ENCODE measurements at regions not wholly inside any gene's neighbourhood (a gene's known extent, or its start where the extent isn't known, plus 50 kb on each side); places are given as distances from the start of the nearest gene placed in this dataset.

- H3K4me3 ChIP-seq (ENCODE audit: low read depth, low read length): no peak overlapping the region
- ChIA-PET POLR2A (no interaction called here), CTCF (interaction anchor here (1.2 kb wide), 1 partner anchor 10 kb away, joined by 3 read pairs; no protein-coding TSS in a partner anchor)
- no peak for TF ChIP-seq CTCF (IDR thresholded peaks at IDR 0.05; ENCODE audit: insufficient read depth, low read depth, low read length)
- no peak for DNase-seq (ENCODE audit: low read depth)
- no peaks in the 10 kb centered on the region for H3K27me3 ChIP-seq (ENCODE audit: control insufficient read depth, insufficient read depth, low read length)
- no peaks in the 10 kb centered on the region for H3K36me3 ChIP-seq (ENCODE audit: control insufficient read depth, insufficient read depth, low read length)
Measured at GRCh38 chr6:20312606-20313005, 89.1 kb upstream of the E2F3 start.

GRCh38 chr6:20313051-20313450 lies 88.6 kb upstream of the E2F3 start:
- Histone ChIP-seq H3K36me3 (ENCODE audit: control insufficient read depth, insufficient read depth, low read length) (no peaks in the 10 kb centered on the region), H3K27me3 (ENCODE audit: control insufficient read depth, insufficient read depth, low read length) (no peaks in the 10 kb centered on the region), H3K4me3 (ENCODE audit: low read depth, low read length) (no peak overlapping the region)
- ChIA-PET CTCF (no interaction called here), POLR2A (no interaction called here)
- no peak for DNase-seq (ENCODE audit: low read depth)
- TF ChIP-seq CTCF (IDR thresholded peaks at IDR 0.05; ENCODE audit: insufficient read depth, low read depth, low read length): no peak

DNA sequence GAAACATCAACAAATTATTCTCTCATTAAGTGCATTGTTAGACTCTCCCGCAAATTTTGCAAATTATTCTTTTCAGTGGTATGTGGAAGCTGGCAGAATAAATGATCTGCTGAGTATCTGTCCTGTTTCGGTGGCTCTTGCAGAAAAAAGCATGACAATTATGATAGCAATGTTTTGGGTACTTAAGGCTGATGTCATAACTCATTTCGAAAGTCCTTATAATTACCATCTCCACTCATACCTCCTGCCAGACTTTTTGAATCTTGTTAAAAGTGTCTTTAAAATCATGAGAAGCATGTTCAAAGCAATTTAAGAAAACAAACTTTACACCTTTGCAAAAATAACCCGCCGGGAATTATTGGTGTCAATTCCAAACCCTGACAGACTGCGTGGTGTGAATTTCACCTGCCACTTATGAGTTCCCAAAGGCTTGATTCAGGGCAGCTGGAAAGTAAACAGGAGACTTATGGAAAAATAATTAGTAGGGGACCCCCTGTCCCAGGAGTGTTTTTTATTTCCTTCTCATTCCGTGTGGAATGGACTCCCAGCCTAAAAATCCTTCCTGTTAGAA lies 87.6 kb upstream of the E2F3 start:
- Histone ChIP-seq H3K27me3 (ENCODE audit: control insufficient read depth, insufficient read depth, low read length) (no peaks in the 10 kb centered on the region), H3K36me3 (ENCODE audit: control insufficient read depth, insufficient read depth, low read length) (no peaks in the 10 kb centered on the region), H3K4me3 (ENCODE audit: low read depth, low read length) (no peak overlapping the region)
- DNase-seq (ENCODE audit: low read depth): no peak
- ChIA-PET CTCF (interaction anchor here (0.6 kb wide), 1 partner anchor 216 kb away, joined by 3 read pairs; no protein-coding TSS in a partner anchor), POLR2A (no interaction called here)
- no peak for TF ChIP-seq CTCF (IDR thresholded peaks at IDR 0.05; ENCODE audit: insufficient read depth, low read depth, low read length)

DNA sequence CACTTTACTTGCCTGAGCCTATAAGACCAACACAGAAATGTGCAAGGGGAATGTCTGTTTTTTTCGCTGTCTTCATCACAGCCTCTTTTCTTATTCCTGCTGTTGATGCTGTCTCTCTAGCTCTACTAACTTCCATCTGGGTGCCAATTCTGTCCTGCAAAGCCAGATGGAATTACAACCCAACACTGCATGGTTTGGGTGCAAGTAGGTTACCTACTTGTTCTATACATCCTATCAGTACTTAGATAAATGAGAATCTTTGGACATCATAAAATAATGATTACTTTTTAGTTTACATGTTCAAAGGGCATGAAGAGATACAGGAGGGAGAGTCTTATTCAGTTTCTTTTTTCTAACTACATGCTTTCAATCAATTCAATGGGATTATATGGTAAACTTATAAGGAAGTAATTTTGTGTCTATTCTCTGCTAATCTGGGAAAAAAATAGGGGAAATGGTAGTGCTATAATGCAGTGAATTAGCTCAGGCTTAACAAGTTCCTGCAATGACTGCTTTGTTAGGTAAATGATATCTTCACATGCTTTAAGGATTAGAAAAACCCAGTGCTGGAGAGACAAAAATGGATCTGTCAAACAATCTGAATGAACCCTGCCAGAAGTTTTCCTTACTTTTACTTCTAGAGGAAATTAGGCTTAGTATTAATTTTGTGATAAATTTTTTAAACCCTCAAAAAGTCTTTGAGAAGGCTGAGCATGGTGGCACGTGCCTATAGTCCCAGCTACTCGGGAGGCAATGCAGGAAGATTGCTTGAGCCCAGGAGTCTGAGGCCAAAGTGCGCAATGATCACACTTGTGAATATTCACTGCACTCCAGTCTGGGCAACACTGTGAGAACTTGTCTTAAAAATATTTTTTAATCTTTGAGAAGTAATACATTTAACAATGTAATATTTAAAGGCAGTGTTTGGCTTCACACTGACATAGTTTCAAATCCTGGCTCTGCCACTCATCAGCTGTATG lies 86.5 kb upstream of the E2F3 start:
- Histone ChIP-seq H3K27me3 (ENCODE audit: control insufficient read depth, insufficient read depth, low read length) (no peaks in the 10 kb centered on the region), H3K36me3 (ENCODE audit: control insufficient read depth, insufficient read depth, low read length) (no peaks in the 10 kb centered on the region), H3K4me3 (ENCODE audit: low read depth, low read length) (no peak overlapping the region)
- DNase-seq (ENCODE audit: low read depth): no peak
- TF ChIP-seq CTCF (IDR thresholded peaks at IDR 0.05; ENCODE audit: insufficient read depth, low read depth, low read length): no peak
- CTCF ChIA-PET: no interaction called here
- POLR2A ChIA-PET: no interaction called here

DNA sequence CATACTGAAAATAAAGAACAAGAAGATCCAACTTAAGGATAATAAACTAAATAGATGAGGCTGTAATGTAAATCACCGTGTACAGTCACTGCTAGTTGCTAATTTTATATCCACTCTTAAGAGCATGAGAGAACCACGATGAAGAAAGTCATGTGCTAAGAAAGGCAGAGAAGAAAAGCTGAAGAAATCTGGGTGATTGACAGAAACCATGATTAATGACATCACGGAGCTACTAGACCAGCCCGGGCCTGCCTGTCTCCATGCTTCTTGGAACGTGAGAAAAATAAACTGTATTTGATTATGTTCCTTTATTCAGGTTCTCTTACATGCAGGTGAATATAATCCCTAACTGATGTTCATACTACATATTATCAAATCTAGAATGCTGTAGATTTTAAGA lies 84.2 kb upstream of the E2F3 start:
- no peak overlapping the region for H3K4me3 ChIP-seq (ENCODE audit: low read depth, low read length)
- ChIA-PET CTCF (interaction anchor here (0.9 kb wide), 1 partner anchor 31 kb away, joined by 3 read pairs; no protein-coding TSS in a partner anchor), POLR2A (no interaction called here)
- no peak for DNase-seq (ENCODE audit: low read depth)
- H3K36me3 ChIP-seq (ENCODE audit: control insufficient read depth, insufficient read depth, low read length): no peaks in the 10 kb centered on the region
- no peaks in the 10 kb centered on the region for H3K27me3 ChIP-seq (ENCODE audit: control insufficient read depth, insufficient read depth, low read length)
- TF ChIP-seq CTCF (IDR thresholded peaks at IDR 0.05; ENCODE audit: insufficient read depth, low read depth, low read length): no peak
